Esophagus muscularis mucosa (tissue), 4 donors: ENCODE measurements at regions not wholly inside any gene's neighbourhood (a gene's known extent, or its start where the extent isn't known, plus 50 kb on each side); places are given as distances from the start of the nearest gene placed in this dataset.

ENCODE experiments used
- EP300 ChIP-seq: sonication (generic); formaldehyde crosslinking; IDR thresholded peaks from one replicate; pipeline ENCODE4 v1.6.1; 2017; ENCODE audit warnings: antibody characterized with exemption
- POLR2A ChIP-seq: fragments of 450-650 bp; IDR thresholded peaks from one replicate; pipeline ENCODE4 v1.6.1; 2017; ENCODE audit warnings: antibody characterized with exemption, moderate library complexity, mild to moderate bottlenecking, low read depth
- POLR2AphosphoS5 ChIP-seq, 2 donors: sonication (generic); formaldehyde crosslinking; IDR thresholded peaks; one replicate each; pipeline ENCODE4 v1.6.1; 2017; ENCODE audit warnings: antibody characterized with exemption in 2 of 2
- TF ChIP-seq, protein P1 (sequence below), 3 experiments: fragments of 200-600 bp in 2 of 3; fragments of 450-650 bp in 1 of 3; sonication (generic) in 2 of 3; IDR thresholded peaks; one replicate each; pipeline ENCODE4 v1.5.1; 2017 to 2019; ENCODE audit warnings: antibody characterized with exemption in 3 of 3, mild to moderate bottlenecking in 2 of 3, moderate library complexity in 1 of 3

DNA sequence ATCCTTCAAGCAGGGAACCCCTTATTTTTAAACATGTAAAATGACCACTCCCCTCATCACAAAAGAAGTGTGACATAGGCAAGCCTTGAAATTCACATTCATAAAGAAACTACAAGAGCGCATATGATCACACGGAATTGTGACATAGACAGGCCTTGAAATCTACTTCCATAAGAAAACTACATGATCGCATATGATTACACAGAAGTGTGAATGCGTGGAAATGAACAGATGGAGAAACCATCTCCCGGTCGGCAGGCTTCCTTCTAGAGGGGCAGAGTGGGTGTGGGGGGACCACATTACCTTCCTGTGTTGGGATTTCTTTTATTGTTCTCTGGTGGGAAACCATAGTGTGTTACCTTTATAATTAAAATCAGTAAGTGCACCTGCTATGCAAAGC, 285.1 kb upstream of the ADARB2 start:
- TF ChIP-seq POLR2AphosphoS5 (IDR thresholded peaks at IDR 0.05) (no peak), POLR2A (no peak), EP300 (no peak)
- TF ChIP-seq, protein P1, sequence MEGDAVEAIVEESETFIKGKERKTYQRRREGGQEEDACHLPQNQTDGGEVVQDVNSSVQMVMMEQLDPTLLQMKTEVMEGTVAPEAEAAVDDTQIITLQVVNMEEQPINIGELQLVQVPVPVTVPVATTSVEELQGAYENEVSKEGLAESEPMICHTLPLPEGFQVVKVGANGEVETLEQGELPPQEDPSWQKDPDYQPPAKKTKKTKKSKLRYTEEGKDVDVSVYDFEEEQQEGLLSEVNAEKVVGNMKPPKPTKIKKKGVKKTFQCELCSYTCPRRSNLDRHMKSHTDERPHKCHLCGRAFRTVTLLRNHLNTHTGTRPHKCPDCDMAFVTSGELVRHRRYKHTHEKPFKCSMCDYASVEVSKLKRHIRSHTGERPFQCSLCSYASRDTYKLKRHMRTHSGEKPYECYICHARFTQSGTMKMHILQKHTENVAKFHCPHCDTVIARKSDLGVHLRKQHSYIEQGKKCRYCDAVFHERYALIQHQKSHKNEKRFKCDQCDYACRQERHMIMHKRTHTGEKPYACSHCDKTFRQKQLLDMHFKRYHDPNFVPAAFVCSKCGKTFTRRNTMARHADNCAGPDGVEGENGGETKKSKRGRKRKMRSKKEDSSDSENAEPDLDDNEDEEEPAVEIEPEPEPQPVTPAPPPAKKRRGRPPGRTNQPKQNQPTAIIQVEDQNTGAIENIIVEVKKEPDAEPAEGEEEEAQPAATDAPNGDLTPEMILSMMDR (IDR thresholded peaks at IDR 0.05): no peak
